GM12878 (cell line): ENCODE measurements at regions not wholly inside any gene's neighbourhood (a gene's known extent, or its start where the extent isn't known, plus 50 kb on each side); places are given as distances from the start of the nearest gene placed in this dataset.

Experiments used
- CBFB ChIP-seq: IDR thresholded peaks from 2 replicates; pipeline ENCODE4 v1.6.1; 2016; ENCODE audit warnings: antibody characterized with exemption, low read depth
- CHD1 ChIP-seq: IDR thresholded peaks from 2 replicates; pipeline ENCODE4 v1.6.1; 2012; ENCODE audit warnings: low read depth, low read length, improper control_type of control experiment
- EED ChIP-seq: sonication (generic); IDR thresholded peaks from 2 replicates; pipeline ENCODE4 v1.6.1; 2016; ENCODE audit warnings: antibody characterized with exemption, low read depth
- ESRRA ChIP-seq: IDR thresholded peaks from 2 replicates; pipeline ENCODE4 v1.6.1; 2012; ENCODE audit warnings: mild to moderate bottlenecking, low read length, improper control_type of control experiment
- EZH2 ChIP-seq: IDR thresholded peaks from 2 replicates; pipeline ENCODE4 v1.6.1; 2012; ENCODE audit warnings: low read depth, mild to moderate bottlenecking, control low read depth, inconsistent platforms, low read length, borderline replicate concordance; ENCODE audit not compliant: control insufficient read depth
- JUND ChIP-seq: IDR thresholded peaks from 2 replicates; pipeline ENCODE4 v1.6.1; 2012; ENCODE audit warnings: low read depth, mild to moderate bottlenecking, low read length, improper control_type of control experiment, moderate library complexity
- KLF5 ChIP-seq: fragments of 450-650 bp; IDR thresholded peaks from 2 replicates; pipeline ENCODE4 v1.6.1; 2014; ENCODE audit warnings: mild to moderate bottlenecking; ENCODE audit not compliant: partially characterized antibody
- MEF2B ChIP-seq: fragments of 450-650 bp; IDR thresholded peaks from 2 replicates; pipeline ENCODE4 v1.6.1; 2018; ENCODE audit warnings: mild to moderate bottlenecking, moderate library complexity; ENCODE audit not compliant: partially characterized antibody, poor library complexity, severe bottlenecking
- NRF1 ChIP-seq: conservative IDR thresholded peaks from 2 replicates; pipeline ENCODE4 v1.6.1; 2011; ENCODE audit warnings: mild to moderate bottlenecking, low read depth, low read length, improper control_type of control experiment
- POU2F2 ChIP-seq: IDR thresholded peaks from 3 replicates; pipeline ENCODE4 v1.6.1; 2011; ENCODE audit warnings: low read depth, mild to moderate bottlenecking, low read length, borderline replicate concordance
- RB1 ChIP-seq: fragments of 450-650 bp; formaldehyde crosslinking; IDR thresholded peaks from 2 replicates; pipeline ENCODE4 v1.6.1; 2017; ENCODE audit warnings: mild to moderate bottlenecking, borderline replicate concordance
- RELA ChIP-seq: fragments of 450-650 bp; IDR thresholded peaks from 2 replicates; pipeline ENCODE4 v1.8.0; 2014; ENCODE audit warnings: borderline replicate concordance; ENCODE audit not compliant: partially characterized antibody
- SMAD1 ChIP-seq: fragments of 450-650 bp; IDR thresholded peaks from 2 replicates; pipeline ENCODE4 v1.6.1; 2018; ENCODE audit warnings: mild to moderate bottlenecking, low read depth; ENCODE audit not compliant: partially characterized antibody
- SP1 ChIP-seq: IDR thresholded peaks from one replicate; pipeline ENCODE4 v1.6.1; 2011; ENCODE audit warnings: low read depth, low read length
- STAT1 ChIP-seq: fragments of 450-650 bp; conservative IDR thresholded peaks from 2 replicates; pipeline ENCODE4 v1.6.1; 2014; ENCODE audit warnings: antibody characterized with exemption, mild to moderate bottlenecking
- TBL1XR1 ChIP-seq: IDR thresholded peaks from 2 replicates; pipeline ENCODE4 v1.6.1; 2012; ENCODE audit warnings: low read depth, low read length, improper control_type of control experiment
- ZNF207 ChIP-seq: fragments of 450-650 bp; IDR thresholded peaks from 2 replicates; pipeline ENCODE4 v1.6.1; 2014; ENCODE audit warnings: antibody characterized with exemption, mild to moderate bottlenecking, borderline replicate concordance
- ZNF217 ChIP-seq: fragments of 450-650 bp; IDR thresholded peaks from 2 replicates; pipeline ENCODE4 v1.6.1; 2017; ENCODE audit warnings: antibody characterized with exemption, mild to moderate bottlenecking
- ZNF384 ChIP-seq: IDR thresholded peaks from 2 replicates; pipeline ENCODE4 v1.6.1; 2012; ENCODE audit warnings: low read depth, mild to moderate bottlenecking, low read length, improper control_type of control experiment, borderline replicate concordance
- TF ChIP-seq, protein P1 (sequence below): fragments of 450-650 bp; formaldehyde crosslinking; IDR thresholded peaks from 2 replicates; pipeline ENCODE4 v1.4.0; 2022; ENCODE audit warnings: mild to moderate bottlenecking, moderate library complexity
- TF ChIP-seq, protein P2 (sequence below): fragments of 450-650 bp; IDR thresholded peaks from 2 replicates; pipeline ENCODE4 v1.6.1; 2018; ENCODE audit warnings: mild to moderate bottlenecking, low read depth, moderate library complexity; ENCODE audit not compliant: partially characterized antibody
- TF ChIP-seq, protein P3 (sequence below): fragments of 450-650 bp; formaldehyde crosslinking; IDR thresholded peaks from 2 replicates; pipeline ENCODE4 v1.4.0; 2020; ENCODE audit warnings: mild to moderate bottlenecking, moderate library complexity

DNA sequence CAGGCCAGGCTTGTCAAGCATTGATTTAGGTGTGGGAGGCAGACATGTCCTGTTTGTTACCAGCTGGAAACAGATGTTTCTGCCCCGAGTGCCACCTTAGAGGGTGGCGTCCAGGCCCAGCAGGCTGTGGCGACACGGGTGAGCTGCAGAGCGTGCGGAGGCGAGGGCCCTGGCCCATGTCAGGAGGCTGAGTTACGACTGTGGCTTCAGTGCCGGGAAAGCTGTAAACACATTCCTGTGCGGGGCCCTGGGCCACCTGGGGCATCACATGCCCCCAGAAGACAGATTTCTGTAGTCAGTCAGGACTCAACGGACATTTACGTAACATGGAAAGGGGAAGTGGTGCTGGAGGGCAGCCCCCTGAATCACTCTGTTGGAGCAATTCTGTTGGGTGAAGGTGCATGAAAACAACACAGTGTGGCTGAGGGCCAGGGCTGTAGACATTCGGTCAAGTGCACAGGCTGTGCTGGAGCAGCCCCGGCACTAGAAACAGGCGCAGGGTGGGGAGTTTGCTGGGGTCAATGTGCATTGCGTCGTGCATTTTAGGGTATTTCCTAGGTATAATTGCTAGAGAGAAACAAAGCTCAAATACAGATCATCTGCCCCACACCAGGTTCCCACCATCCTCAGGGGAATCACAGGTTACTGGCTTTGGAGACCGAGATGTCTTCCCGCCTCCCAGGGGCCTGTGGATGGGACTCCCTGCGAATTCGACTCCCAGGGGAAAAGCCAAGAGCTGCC is 291.8 kb downstream of the TMEM121 start (continued):
- TF ChIP-seq ZNF217 (no peak), MEF2B (peak; percentile 86), NRF1 (no peak), ZNF207 (no peak), RELA (no peak), STAT1 (no peak), CBFB (no peak), CHD1 (no peak), RB1 (no peak), SMAD1 (no peak), ESRRA (no peak), EZH2 (no peak), JUND (no peak), POU2F2 (no peak), EED (no peak), TBL1XR1 (no peak), KLF5 (no peak), SP1 (peak; percentile 17), ZNF384 (no peak)
- TF ChIP-seq, protein P1, sequence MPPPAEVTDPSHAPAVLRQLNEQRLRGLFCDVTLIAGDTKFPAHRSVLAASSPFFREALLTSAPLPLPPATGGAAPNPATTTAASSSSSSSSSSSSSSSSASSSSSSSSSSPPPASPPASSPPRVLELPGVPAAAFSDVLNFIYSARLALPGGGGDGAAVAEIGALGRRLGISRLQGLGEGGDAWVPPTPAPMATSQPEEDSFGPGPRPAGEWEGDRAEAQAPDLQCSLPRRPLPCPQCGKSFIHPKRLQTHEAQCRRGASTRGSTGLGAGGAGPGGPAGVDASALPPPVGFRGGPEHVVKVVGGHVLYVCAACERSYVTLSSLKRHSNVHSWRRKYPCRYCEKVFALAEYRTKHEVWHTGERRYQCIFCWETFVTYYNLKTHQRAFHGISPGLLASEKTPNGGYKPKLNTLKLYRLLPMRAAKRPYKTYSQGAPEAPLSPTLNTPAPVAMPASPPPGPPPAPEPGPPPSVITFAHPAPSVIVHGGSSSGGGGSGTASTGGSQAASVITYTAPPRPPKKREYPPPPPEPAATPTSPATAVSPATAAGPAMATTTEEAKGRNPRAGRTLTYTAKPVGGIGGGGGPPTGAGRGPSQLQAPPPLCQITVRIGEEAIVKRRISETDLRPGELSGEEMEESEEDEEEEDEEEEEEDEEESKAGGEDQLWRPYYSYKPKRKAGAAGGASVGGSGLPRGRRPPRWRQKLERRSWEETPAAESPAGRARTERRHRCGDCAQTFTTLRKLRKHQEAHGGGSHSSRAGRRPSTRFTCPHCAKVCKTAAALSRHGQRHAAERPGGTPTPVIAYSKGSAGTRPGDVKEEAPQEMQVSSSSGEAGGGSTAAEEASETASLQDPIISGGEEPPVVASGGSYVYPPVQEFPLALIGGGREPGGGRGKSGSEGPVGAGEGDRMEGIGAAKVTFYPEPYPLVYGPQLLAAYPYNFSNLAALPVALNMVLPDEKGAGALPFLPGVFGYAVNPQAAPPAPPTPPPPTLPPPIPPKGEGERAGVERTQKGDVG (CRISPR knock-in tag): no peak
- TF ChIP-seq, protein P2, sequence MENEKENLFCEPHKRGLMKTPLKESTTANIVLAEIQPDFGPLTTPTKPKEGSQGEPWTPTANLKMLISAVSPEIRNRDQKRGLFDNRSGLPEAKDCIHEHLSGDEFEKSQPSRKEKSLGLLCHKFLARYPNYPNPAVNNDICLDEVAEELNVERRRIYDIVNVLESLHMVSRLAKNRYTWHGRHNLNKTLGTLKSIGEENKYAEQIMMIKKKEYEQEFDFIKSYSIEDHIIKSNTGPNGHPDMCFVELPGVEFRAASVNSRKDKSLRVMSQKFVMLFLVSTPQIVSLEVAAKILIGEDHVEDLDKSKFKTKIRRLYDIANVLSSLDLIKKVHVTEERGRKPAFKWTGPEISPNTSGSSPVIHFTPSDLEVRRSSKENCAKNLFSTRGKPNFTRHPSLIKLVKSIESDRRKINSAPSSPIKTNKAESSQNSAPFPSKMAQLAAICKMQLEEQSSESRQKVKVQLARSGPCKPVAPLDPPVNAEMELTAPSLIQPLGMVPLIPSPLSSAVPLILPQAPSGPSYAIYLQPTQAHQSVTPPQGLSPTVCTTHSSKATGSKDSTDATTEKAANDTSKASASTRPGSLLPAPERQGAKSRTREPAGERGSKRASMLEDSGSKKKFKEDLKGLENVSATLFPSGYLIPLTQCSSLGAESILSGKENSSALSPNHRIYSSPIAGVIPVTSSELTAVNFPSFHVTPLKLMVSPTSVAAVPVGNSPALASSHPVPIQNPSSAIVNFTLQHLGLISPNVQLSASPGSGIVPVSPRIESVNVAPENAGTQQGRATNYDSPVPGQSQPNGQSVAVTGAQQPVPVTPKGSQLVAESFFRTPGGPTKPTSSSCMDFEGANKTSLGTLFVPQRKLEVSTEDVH: no peak
- TF ChIP-seq, protein P3, sequence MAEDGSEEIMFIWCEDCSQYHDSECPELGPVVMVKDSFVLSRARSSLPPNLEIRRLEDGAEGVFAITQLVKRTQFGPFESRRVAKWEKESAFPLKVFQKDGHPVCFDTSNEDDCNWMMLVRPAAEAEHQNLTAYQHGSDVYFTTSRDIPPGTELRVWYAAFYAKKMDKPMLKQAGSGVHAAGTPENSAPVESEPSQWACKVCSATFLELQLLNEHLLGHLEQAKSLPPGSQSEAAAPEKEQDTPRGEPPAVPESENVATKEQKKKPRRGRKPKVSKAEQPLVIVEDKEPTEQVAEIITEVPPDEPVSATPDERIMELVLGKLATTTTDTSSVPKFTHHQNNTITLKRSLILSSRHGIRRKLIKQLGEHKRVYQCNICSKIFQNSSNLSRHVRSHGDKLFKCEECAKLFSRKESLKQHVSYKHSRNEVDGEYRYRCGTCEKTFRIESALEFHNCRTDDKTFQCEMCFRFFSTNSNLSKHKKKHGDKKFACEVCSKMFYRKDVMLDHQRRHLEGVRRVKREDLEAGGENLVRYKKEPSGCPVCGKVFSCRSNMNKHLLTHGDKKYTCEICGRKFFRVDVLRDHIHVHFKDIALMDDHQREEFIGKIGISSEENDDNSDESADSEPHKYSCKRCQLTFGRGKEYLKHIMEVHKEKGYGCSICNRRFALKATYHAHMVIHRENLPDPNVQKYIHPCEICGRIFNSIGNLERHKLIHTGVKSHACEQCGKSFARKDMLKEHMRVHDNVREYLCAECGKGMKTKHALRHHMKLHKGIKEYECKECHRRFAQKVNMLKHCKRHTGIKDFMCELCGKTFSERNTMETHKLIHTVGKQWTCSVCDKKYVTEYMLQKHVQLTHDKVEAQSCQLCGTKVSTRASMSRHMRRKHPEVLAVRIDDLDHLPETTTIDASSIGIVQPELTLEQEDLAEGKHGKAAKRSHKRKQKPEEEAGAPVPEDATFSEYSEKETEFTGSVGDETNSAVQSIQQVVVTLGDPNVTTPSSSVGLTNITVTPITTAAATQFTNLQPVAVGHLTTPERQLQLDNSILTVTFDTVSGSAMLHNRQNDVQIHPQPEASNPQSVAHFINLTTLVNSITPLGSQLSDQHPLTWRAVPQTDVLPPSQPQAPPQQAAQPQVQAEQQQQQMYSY: no peak
